ENCODE measurements at regions not wholly inside any gene's neighbourhood (a gene's known extent, or its start where the extent isn't known, plus 50 kb on each side); places are given as distances from the start of the nearest gene placed in this dataset.

- no peak for DNase-seq (ENCODE audit: low spot score)
Observed at GRCh38 chr4:178595500-178596138, 1153.4 kb upstream of the AGA start.

GRCh38 chr4:178598672-178599071 is 1156.4 kb upstream of the AGA start:
- DNase-seq (ENCODE audit: low spot score), result no peak

- DNase-seq (ENCODE audit: low spot score), result no peak
Observed at GRCh38 chr4:178599521-178599920, 1157.3 kb upstream of the AGA start.

- DNase-seq (ENCODE audit: low spot score), result no peak
Observed at GRCh38 chr4:178602833-178603232, 1160.6 kb upstream of the AGA start.

GRCh38 chr4:178611062-178611461 is 1168.8 kb upstream of the AGA start:
- no peak for DNase-seq (ENCODE audit: low spot score)

GRCh38 chr4:178612733-178613132 is 1170.5 kb upstream of the AGA start:
- no peak for DNase-seq (ENCODE audit: low spot score)

GRCh38 chr4:178632415-178632814 is 1190.2 kb upstream of the AGA start:
- DNase-seq (ENCODE audit: low spot score), result no peak

GRCh38 chr4:178633263-178633662 is 1191.0 kb upstream of the AGA start:
- DNase-seq (ENCODE audit: low spot score), result no peak

- DNase-seq (ENCODE audit: low spot score), result no peak
Observed at GRCh38 chr4:178664621-178665020, 1222.4 kb upstream of the AGA start.

GRCh38 chr4:178665916-178666315 is 1223.7 kb upstream of the AGA start:
- DNase-seq (ENCODE audit: low spot score), result no peak

- DNase-seq (ENCODE audit: low spot score), result no peak
Observed at GRCh38 chr4:178671766-178672165, 1229.5 kb upstream of the AGA start.

- no peak for DNase-seq (ENCODE audit: low spot score)
Observed at GRCh38 chr4:178672512-178672911, 1230.3 kb upstream of the AGA start.

- no peak for DNase-seq (ENCODE audit: low spot score)
Observed at GRCh38 chr4:178681871-178682270, 1239.6 kb upstream of the AGA start.

- no peak for DNase-seq (ENCODE audit: low spot score)
Observed at GRCh38 chr4:178689926-178690325, 1247.7 kb upstream of the AGA start.

GRCh38 chr4:178693816-178694215 is 1251.6 kb upstream of the AGA start:
- DNase-seq (ENCODE audit: low spot score), result no peak

GRCh38 chr4:178696515-178696914 is 1254.3 kb upstream of the AGA start:
- no peak for DNase-seq (ENCODE audit: low spot score)

GRCh38 chr4:178712486-178712885 is 1270.2 kb upstream of the AGA start:
- DNase-seq (ENCODE audit: low spot score), result no peak

GRCh38 chr4:178738026-178738425 is 1295.8 kb upstream of the AGA start:
- no peak for DNase-seq (ENCODE audit: low spot score)

GRCh38 chr4:178745203-178745602 is 1303.0 kb upstream of the AGA start:
- DNase-seq (ENCODE audit: low spot score), result no peak

GRCh38 chr4:178752954-178753525 is 1310.8 kb upstream of the AGA start:
- no peak for DNase-seq (ENCODE audit: low spot score)

- no peak for DNase-seq (ENCODE audit: low spot score)
Observed at GRCh38 chr4:178778496-178778895, 1336.3 kb upstream of the AGA start.

GRCh38 chr4:178781779-178782178 is 1339.5 kb upstream of the AGA start:
- DNase-seq (ENCODE audit: low spot score), result no peak

- DNase-seq (ENCODE audit: low spot score), result no peak
Observed at GRCh38 chr4:178784491-178784890, 1342.3 kb upstream of the AGA start.

GRCh38 chr4:178789279-178789678 is 1347.0 kb upstream of the AGA start:
- DNase-seq (ENCODE audit: low spot score), result no peak

Data from left forelimb (tissue), 1 donor.